ENCODE measurements at regions not wholly inside any gene's neighbourhood (a gene's known extent, or its start where the extent isn't known, plus 50 kb on each side); places are given as distances from the start of the nearest gene placed in this dataset.

- TF ChIP-seq CTCF (IDR thresholded peaks at IDR 0.05) = no peak
- no peak for TF ChIP-seq POLR2A (IDR thresholded peaks at IDR 0.05)
These were observed 92.4 kb upstream of the DPT start for GRCh38 chr1:168821434-168821833.
